ENCODE measurements at regions not wholly inside any gene's neighbourhood (a gene's known extent, or its start where the extent isn't known, plus 50 kb on each side); places are given as distances from the start of the nearest gene placed in this dataset.

- no peak for TF ChIP-seq POLR2A (IDR thresholded peaks at IDR 0.05; ENCODE audit: low read depth, low read length)
- TF ChIP-seq CTCF (IDR thresholded peaks at IDR 0.05; ENCODE audit: extremely low read depth in 1 of 2, insufficient read depth in 1 of 2, low read depth in 1 of 2, low read length in 2 of 2), result no peak
Observed at GRCh38 chr14:87255058-87255457, 737.9 kb downstream of the GALC start.
